Stomach (tissue), 4 donors: ENCODE measurements at regions not wholly inside any gene's neighbourhood (a gene's known extent, or its start where the extent isn't known, plus 50 kb on each side); places are given as distances from the start of the nearest gene placed in this dataset.

ENCODE experiments used
- CTCF ChIP-seq, 7 experiments: fragments of 450-650 bp in 4 of 7; fragments of 200-600 bp in 3 of 7; sonication (generic) in 3 of 7; IDR thresholded peaks; one replicate each; pipeline ENCODE4 v1.5.1; 2016 to 2019; ENCODE audit warnings: antibody characterized with exemption in 7 of 7, control low read depth in 2 of 7, mild to moderate bottlenecking in 1 of 7
- EP300 ChIP-seq: sonication (generic); formaldehyde crosslinking; IDR thresholded peaks from one replicate; pipeline ENCODE4 v1.6.1; 2017; ENCODE audit warnings: antibody characterized with exemption

GRCh38 chrX:111003118-111003517 is 92.9 kb upstream of the PAK3 start:
- TF ChIP-seq EP300 (no peak), CTCF (IDR thresholded peaks at IDR 0.05) (no peak)
